ENCODE measurements at regions not wholly inside any gene's neighbourhood (a gene's known extent, or its start where the extent isn't known, plus 50 kb on each side); places are given as distances from the start of the nearest gene placed in this dataset.
"Not testable (repeated sequence)": the region's sequence is repeated elsewhere in the genome, so short reads cannot be mapped to it uniquely, and the experiment has no call there.

DNA sequence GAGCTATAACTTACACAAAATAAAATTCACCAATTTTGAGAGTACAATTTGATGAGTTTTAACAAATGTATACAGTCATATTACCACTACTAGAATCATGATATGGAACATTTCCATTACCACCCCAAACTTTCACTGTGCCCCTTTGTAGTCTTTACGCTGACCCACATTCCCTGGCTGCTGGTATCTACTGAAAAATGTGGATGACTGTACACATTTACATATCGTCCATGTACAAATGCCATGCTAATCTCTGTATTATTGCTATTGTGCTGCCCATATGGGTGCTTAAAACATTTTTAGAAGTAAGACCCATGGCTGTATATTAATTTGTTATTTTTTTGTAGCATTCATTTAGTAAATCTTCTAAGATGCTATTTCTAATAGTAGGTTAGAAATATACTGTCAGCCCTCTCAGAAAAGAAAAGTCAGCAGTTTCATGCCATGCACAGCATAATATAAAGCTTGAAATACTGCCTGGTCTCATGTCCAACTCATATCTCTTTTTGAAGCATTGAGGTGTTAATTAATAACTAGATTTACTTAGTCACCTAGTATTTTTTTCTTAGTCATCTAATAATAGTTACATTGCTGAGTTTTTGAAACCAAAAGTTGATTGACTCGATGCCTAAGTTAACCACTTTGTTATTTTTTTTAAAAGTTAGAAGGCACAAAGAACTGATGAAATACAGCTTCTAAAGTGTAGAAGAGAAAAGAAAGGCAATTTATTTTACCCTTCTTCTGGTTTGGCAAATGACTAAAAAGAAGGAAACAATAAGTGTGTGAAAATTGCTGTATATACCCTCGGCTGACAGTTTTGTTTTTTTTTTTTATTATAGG, 188.3 kb upstream of the MEF2C start:
- DNase-seq (ENCODE audit: low spot score) = no peak

DNA sequence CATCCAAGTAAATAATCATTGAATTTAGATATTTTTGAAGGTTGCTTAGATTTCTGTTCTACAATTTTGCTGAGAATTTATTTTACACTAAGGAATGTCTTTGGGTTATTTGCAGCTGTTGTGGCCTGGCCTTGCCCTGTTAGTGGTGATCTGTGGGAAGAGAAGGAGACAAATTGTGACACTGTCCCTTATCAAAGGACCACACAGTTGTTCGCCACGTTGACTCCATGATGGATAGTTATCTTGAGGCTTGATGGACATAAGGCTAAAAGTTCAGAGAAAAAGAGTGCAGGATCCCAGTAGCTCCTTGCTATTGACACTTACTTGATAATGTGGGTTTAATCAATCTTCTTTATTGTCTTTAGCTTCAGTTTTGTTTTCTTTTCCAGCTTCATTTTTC, 186.6 kb upstream of the MEF2C start:
- DNase-seq (ENCODE audit: low spot score) = no peak

DNA sequence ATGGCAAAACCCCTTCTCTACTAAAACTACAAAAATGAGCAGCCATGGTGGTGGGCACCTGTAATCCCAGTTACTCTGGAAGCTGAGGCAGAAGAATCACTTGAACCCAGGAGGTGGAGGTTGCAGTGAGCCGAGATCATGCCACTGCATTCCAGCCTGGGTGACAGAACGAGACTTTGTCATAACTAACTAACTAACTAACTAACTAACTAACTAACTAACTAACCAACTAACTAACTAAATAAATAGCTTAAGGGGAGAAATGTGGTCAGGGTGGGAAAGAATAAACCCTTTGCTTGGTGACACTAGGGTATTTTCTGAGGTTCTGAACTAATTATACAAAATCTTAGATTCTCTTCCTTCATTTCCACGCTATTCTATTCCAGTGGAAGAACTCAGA, 184.4 kb upstream of the MEF2C start:
- no peak for DNase-seq (ENCODE audit: low spot score)

DNA sequence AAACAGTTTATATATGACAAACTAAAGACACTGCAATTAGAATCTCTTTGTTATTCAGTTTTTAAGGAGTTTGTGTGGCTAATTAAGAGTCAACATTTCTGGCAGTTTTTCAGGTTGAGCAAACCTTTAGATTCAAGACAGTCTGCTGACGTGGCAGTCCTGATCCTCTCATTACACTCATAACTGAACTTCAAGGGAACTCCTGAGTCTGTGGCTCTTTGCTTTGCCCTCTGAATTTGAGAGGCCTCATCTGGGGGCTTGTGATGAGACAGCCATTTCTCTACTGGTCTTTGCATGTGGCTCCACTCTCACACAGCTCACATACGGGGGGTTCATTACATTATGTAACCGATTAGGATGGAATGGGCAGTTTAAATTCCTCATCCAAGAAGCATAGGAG, 182.9 kb upstream of the MEF2C start:
- DNase-seq (ENCODE audit: low spot score) = no peak

DNA sequence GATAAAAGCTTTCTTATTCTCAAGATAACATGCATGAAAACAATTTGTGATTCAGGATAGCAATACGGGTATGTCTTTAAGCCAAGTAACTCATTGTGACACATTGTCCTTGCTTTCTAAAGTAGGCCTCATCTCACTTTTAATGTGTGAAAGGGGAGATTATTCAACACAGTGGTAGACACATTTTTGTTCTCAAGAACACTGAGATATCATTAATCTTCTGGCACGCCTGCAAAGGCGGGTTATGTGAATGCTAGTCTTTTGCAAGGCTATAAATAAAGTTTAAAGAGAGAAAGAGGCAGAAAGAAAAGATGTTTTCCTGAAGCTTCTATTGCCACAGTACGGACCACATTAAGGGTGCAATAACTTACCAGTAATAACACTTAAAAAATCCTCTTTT, 181.8 kb upstream of the MEF2C start:
- no peak for DNase-seq (ENCODE audit: low spot score)

DNA sequence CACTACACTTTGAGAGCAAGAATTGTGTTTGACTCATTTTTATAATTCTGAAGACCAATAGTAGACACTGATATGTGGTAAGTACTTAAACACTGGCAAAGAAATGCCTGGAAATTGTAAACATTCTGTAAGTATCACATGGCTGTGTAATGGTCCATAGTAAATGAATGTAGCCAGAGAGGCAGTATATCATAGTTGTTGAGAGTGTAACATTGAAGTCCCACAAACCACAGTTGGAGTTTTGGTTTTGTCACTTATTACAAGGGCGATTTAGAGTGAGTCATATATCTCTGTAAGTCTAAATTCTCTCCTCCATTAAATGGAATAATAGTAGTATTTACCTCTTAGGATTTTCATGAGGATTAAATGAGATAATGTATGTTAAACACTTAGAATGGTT, 181.1 kb upstream of the MEF2C start:
- DNase-seq (ENCODE audit: low spot score) = no peak

DNA sequence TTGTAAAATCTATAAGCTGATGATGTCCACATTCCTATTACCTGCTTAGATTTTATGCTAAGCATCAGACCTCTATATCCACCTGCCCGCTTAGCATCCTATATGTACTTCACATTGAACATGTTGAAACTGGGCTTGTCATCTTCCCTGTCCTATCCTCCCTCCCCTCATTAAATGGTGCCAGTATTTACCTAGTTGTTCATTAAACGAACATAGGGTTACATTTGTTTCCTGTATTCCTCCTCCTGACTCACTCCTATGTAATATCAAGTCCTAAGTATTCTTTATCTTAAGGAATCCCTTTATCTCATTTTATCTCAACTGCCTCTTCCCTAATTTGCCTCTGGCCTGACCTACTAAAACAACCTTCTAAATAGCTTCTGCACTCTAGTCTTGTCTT, 177.8 kb upstream of the MEF2C start:
- no peak for DNase-seq (ENCODE audit: low spot score)

DNA sequence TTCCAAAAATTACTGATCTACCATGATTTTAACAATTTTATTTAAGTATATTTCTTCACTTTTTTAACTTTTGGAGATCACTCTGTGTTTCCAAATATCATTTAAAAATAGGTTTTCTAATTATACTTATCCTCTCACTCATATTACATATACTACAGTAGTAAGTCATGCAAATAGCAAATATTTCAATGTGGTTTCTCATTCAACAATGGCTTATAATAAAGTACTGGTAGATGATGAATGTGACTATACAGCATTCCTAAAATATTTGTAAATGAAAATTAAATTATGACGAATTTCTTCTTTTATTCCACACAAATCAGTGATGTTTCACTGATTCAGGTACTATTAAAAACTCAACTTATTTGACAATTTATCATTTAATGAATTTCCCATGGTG, 176.3 kb upstream of the MEF2C start:
- DNase-seq (ENCODE audit: low spot score) = no peak

DNA sequence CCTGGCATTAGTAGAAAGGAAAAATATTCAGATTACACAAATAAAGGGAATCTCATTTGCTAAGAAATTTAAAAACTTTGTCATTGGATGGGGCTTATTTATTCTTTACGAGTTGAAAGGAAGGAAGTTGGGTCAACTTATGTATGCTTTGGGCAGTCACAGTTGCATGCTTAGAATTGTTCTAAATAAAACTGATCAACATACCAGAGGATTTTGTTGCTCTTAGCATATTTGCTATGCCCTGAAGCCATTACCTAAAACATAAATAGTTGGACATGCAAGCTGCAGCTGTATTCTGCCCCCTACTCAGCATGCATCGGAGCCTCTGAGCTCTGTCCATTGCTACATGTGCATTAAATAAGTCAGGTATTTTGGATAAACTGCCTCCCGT, 172.7 kb upstream of the MEF2C start:
- DNase-seq (ENCODE audit: low spot score) = no peak

DNA sequence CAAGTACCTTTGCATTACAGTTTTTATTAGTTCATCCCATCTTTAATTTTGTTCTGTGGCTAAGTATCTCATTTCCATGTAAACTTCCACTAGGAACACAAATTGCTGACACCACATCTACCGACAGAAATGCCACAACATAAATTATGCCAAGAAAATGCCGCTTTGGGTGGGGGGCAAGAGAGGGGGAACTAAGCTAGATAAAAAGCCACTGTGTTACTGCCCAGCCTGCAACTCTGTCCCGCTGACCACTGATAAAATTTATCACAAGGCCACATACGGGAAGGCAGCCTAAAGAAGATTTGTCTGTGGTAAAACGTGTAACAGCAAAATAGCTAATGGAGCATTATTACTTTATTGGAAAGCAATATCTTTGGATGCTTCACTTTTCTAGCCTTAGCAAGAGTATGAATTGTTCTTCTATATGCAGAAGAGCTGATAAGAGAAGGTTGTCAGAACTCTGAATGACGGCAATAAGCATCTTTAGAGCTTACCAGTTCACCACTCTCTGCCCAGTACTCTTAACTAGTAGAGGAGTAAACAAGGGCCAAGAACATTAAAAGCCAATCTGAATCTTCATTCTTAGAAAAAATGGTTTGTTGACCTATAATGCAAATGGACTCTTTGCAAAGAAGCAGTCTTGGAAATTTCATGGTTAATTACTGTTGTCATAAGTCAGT, 172.2 kb upstream of the MEF2C start:
- DNase-seq (ENCODE audit: low spot score) = no peak

DNA sequence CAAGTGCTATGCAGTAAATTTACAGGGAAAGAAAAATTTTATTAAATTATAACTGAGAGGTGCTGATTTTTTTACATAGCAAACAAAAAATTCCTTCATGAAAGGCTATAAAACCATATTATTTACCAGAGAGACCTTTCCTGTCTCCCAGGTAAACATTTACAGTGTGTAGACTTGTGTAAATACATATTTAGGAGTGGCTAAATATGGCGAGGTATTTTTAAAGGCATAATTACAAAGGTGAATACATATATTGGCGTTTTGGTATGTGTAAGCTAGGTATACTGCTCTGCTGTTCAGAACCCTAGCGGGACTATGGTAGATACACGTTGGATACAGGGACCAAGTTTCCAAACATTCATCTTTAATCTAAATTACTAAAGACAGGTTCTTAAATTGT, 170.6 kb upstream of the MEF2C start:
- peak; percentile 2 for DNase-seq (ENCODE audit: low spot score)

DNA sequence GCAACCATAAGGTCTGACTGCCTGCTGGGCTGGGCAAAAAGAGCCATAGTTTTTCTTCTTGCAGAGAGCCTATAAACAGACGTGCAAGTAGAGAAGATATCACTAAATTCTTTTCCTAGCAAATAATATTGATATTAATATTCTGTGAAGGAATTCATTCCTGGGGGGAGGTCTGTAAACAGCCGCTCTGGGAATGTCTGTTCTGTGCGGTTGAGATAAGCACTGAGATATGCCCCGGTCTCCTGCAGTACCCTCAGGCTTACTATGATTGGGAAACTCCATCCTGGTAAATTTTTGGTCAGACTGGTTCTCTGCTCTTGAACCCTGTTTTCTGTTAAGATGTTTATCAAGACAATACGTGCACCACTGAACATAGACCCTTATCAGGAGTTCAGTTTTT, 167.1 kb upstream of the MEF2C start:
- not testable (repeated sequence) for DNase-seq (ENCODE audit: low spot score)

DNA sequence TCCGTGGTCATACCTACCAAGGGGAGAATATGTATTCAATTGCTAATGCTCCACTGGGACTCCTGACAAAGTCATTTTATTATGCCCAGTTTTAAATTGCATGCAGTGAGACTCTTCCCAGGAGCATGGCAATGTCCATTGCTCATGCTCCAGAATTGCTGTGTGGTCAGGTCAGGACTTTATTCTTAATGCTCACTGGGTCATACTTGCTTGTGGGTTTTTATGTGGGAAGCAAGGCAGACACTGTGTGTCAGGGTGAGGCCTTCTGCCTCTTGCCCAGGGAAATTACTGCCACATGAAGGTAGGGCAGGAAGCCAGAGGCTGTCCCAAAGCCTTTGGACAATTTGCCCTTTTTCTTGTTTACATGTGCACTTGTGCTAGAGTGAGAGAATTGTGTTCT, 164.6 kb upstream of the MEF2C start:
- DNase-seq (ENCODE audit: low spot score) = peak; percentile 9

DNA sequence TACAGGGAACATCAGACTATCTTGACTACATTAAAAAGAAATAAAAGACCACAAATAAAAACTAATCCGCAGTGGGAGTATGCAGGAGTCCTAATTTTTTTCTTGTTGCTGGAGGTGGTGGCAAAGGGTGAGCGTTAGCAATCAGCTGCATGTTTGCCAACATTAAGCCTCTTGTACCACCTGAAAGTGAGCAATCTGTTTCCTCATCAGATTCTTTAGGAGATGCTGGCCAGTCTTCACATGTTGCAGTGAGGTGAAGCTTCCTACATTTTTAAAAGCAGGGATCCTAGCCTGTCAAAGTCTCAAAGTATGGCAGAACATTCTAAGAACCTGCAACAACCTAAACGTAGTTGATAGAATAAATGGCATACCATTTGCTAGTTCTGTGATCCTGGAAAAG, 162.2 kb upstream of the MEF2C start:
- DNase-seq (ENCODE audit: low spot score) = no peak

DNA sequence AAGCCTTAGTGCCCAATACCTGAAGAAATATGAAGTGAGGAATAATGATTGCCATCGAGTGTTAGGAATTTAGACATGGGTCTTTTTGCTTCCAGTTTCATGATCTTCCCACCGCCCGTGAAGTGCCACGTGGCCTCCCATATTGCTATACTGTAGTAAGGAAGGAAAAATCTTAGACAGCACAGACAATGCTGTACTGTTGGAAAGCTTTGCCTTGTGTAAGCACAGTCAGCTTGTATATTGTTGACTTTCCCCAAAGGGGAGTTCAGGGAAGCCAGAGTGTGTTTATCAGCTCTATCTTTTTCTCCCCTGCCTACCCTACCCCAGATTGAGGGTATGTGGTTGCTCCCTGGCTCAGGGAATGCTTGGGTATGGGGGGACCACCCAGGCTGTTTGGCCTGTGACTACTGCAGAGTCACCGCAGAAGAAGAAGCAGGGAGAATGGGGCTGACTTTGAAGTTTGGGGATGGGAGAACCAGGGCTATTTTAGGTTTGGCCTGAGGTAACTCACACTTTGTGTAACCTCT, 161.8 kb upstream of the MEF2C start:
- DNase-seq (ENCODE audit: low spot score) = no peak

DNA sequence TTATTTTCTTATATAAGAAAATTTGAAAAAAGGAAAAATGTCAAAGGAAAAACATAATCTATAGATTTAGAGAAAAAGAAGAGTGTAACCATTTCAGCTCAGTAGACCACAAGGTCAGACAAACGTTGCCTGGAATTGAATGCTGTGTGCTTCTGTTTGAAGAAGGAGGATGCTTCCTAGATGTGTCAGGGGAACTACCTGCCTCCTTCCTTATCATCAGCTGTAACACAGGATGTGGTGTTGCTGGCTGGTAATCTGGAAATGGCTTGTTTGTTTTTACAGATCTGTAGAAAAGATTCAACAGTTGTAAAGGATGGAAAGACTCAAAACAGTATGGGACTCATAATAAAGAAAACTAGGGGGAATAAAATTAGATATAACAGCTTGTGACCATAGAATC, 160.7 kb upstream of the MEF2C start:
- DNase-seq (ENCODE audit: low spot score) = no peak

DNA sequence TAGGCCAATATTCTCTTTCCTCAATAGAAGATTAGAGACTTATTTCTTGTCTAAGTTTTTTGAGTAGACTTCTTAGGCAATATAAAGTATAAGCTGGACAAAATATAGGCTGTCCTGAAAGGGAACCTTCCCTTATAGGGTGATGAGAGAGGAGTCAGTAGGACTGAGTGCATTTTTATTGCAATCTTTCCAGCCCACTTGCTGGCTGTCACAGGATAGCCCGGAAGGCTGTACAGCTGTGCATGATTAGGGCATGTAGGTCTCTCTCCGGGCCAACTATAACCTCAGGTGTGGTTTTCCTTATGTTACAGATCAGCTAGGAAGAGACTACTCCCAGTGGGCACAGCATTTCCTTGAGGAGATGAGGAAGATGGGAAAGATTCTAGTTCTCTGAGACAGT, 159.8 kb upstream of the MEF2C start:
- no peak for DNase-seq (ENCODE audit: low spot score)

DNA sequence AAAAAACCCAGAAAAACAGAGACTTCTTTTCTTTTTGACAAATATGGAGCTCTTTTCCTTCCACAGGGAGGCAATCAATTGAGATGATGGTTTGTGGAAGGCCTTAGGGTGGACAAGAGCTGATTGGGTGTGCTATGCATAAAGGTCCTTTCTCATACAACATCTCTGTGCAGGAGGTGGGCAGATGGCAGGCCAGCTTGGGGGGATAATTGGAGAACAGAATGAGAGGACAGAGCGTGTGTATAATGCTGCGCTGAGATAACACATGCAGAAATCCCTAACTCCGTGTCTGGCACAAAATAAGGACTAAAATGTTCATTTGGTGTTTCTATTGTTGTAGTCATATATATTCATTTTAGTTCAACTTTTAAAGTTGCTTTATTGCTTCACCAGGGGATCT, 159.0 kb upstream of the MEF2C start:
- DNase-seq (ENCODE audit: low spot score) = no peak

DNA sequence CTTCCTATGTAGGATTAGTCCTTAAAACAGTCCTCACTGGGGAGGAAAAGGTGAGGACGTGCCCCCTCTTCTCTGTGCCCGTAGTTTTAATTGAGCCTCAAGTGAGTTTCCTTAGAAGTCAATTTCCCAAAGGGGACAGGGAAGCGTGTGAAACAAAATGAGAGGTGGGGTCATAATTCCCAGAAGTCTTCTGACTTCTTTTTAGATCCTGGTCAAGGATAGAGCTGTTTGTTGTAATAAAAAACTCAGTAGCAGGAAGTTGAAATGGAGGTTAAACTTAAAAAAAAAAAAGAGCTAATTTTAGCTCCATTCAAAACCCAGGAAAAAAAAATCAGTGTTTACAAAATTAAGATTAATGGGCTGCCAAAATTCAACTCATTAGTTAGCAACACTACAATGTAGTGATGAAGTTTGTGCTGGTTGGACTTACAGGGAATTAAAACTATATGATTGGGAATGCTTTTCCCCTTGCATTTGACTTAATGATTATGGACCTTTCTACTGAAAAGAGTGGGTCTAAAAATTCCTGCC, 158.3 kb upstream of the MEF2C start:
- no peak for DNase-seq (ENCODE audit: low spot score)

DNA sequence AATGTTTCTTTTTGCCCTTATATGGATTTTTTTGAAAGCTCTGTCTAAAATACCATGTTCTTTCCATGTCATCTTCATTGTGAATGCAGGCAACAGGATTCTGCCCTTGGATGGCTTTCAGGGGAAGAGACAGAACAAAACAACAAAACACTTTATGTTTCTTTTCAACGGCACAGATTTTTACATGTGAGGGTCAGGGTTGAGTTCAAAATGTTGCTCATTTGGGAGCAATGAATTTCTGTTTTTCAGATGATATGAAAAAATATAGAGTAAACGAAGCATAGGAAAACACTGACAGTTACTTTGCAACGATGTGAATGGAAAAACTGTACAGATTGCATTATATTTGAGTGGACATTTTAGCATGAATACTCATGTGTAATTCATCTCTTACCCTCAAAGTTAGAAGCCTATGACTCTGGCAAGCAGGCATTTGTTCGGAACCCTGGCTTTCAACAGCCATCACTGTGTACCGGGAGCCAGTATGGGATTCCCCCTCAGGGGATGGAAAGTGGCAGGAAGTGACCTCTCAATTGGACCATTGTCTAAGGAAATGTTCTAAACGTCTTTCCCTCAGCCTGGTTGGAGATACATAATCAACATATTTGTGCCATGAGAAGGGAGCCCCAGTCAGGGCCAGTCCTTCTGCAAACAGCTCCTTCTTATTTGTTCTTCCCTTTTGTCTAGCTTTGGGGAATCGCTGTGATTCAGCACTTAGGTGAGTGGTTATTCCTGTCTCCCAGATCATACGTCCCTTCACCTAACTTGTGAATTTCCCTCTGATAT, 153.9 kb upstream of the MEF2C start:
- DNase-seq (ENCODE audit: low spot score) = no peak

DNA sequence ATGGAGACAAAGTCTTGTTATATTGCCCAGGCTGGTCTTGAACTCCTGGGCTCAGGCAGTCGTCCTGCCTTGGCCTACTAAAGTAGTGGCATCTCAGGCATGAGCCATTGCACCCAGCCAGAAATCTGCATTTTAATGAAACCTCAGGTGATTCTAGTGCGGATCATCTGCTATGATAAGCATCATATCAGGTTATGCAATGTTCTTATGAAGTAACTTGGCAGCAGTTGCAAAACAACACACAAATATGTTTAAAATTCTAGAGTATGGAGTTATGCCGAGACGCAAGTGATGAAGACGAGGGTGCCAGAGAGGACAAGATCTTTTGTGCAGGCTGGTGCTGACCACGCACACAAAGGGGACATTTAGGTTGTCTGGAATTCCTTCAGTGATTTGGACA, 153.2 kb upstream of the MEF2C start:
- no peak for DNase-seq (ENCODE audit: low spot score)

DNA sequence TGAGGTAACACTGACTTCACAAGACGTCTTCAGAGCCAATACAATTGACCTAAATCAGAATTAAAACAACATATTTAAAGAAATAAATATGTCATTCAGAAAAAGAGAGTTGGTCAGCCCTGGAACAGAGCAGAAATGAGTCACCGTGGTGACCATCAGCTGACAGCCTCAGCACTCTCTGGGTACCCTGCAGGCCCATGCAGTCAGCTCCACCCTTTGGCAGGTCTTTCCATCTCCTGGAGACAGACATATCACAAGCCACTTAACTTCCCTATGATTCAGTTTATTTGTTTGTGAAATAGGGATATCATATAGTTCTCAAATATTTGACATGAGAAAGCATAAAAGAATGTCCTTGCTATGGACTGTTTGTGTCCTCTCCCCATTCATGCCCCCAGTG, 151.6 kb upstream of the MEF2C start:
- peak; percentile 3 for DNase-seq (ENCODE audit: low spot score)

DNA sequence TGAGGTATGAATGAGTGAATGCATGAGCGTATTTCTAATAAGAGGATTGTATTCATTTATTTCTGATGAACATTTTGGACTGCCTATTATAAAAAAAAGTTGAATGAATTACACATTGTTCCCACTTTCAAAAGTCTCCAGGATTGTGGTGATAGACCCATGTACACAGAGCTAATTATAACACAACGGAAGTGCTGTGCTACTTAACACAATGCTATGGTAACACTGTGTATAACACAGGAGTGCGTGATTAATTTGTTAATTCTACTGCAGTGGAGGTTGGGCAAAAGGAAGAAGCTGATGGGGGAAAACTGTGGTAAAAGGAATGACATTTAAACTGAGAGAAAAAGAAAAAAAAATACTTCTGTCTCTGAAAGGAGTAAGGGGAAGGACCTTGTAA, 147.8 kb upstream of the MEF2C start:
- DNase-seq (ENCODE audit: low spot score) = no peak
